NB4 (cell line): ENCODE measurements at regions not wholly inside any gene's neighbourhood (a gene's known extent, or its start where the extent isn't known, plus 50 kb on each side); places are given as distances from the start of the nearest gene placed in this dataset.
"Not testable (repeated sequence)": the region's sequence is repeated elsewhere in the genome, so short reads cannot be mapped to it uniquely, and the experiment has no call there.

Experiments
- DNase-seq: peaks from one replicate; pipeline ENCODE4 v3.0.0; 2010; ENCODE audit warnings: low read depth
- H3K4me3 ChIP-seq: one replicate; pipeline ENCODE4 v1.5.1; 2011; ENCODE audit warnings: mild to moderate bottlenecking, low read depth, low read length, moderate library complexity
- CTCF ChIP-seq: IDR thresholded peaks from one replicate; pipeline ENCODE4 v1.5.1; 2012; ENCODE audit warnings: low read depth, low read length
- MAX ChIP-seq: IDR thresholded peaks from 2 replicates; pipeline ENCODE4 v1.6.1; 2011; ENCODE audit warnings: low read depth, low read length
- MYC ChIP-seq: IDR thresholded peaks from 2 replicates; pipeline ENCODE4 v1.6.1; 2011; ENCODE audit warnings: low read depth, low read length
- POLR2A ChIP-seq: IDR thresholded peaks from 2 replicates; pipeline ENCODE4 v1.6.1; 2011; ENCODE audit warnings: mild to moderate bottlenecking; ENCODE audit not compliant: insufficient read length; ENCODE audit errors: extremely low read depth

- not testable (repeated sequence) for H3K4me3 ChIP-seq
These were observed 52.3 kb upstream of the LRRC30 start for GRCh38 chr18:7178568-7178967.

GRCh38 chr18:7177116-7177744 lies 53.7 kb upstream of the LRRC30 start:
- no peak overlapping the region for H3K4me3 ChIP-seq
- TF ChIP-seq MYC, result no peak
- no peak for TF ChIP-seq MAX
- TF ChIP-seq POLR2A, result no peak
- TF ChIP-seq CTCF, result peak; percentile 70
- DNase-seq, result peak; percentile 57

More at GRCh38 chr18:7178568-7178967, 52.3 kb upstream of the LRRC30 start:
- DNase-seq, result not testable (repeated sequence)

GRCh38 chr18:7174344-7175095 lies 56.4 kb upstream of the LRRC30 start:
- peak; percentile 21 for DNase-seq
- TF ChIP-seq CTCF (peak; percentile 14), POLR2A (no peak)
- no peak overlapping the region for H3K4me3 ChIP-seq

GRCh38 chr18:7173216-7173615 lies 55.6 kb upstream of the LAMA1 start:
- TF ChIP-seq POLR2A (no peak), MAX (no peak), CTCF (no peak), MYC (no peak)
- DNase-seq, result no peak
- H3K4me3 ChIP-seq, result no peak overlapping the region

- no peak overlapping the region for H3K4me3 ChIP-seq
- TF ChIP-seq MYC, result no peak
- TF ChIP-seq MAX, result no peak
- no peak for TF ChIP-seq CTCF
- DNase-seq, result no peak
These were observed 55.0 kb upstream of the LAMA1 start for GRCh38 chr18:7172611-7173010.

GRCh38 chr18:7170292-7170691 lies 52.7 kb upstream of the LAMA1 start:
- no peak for DNase-seq
- H3K4me3 ChIP-seq, result no peak overlapping the region
- TF ChIP-seq MAX, result no peak
- TF ChIP-seq POLR2A, result no peak
- no peak for TF ChIP-seq CTCF
- TF ChIP-seq MYC, result no peak
